Vagina (tissue), 2 donors: ENCODE measurements at regions not wholly inside any gene's neighbourhood (a gene's known extent, or its start where the extent isn't known, plus 50 kb on each side); places are given as distances from the start of the nearest gene placed in this dataset.

Experiments used
- DNase-seq, 2 donors: peaks; one replicate each; pipeline ENCODE4 v3.0.0-alpha.2; 2017; ENCODE audit errors: extremely low spot score in 2 of 2
- H3K27ac ChIP-seq: fragments of 200-600 bp; sonication (generic); one replicate; pipeline ENCODE4 v1.5.1; 2019
- H3K27me3 ChIP-seq: fragments of 200-600 bp; sonication (generic); one replicate; pipeline ENCODE4 v1.5.1; 2019
- H3K36me3 ChIP-seq, 2 donors: fragments of 200-600 bp; sonication (generic); one replicate each; pipeline ENCODE4 v1.5.1; 2017 to 2019
- H3K4me1 ChIP-seq: fragments of 200-600 bp; sonication (generic); one replicate; pipeline ENCODE4 v1.5.1; 2019
- H3K4me3 ChIP-seq, 2 donors: fragments of 200-600 bp; sonication (generic); 1 replicate in 1 of 2; 2 replicates in 1 of 2; pipeline ENCODE4 v1.5.1; 2016 to 2019
- H3K9me3 ChIP-seq: fragments of 200-600 bp; sonication (generic); one replicate; pipeline ENCODE4 v1.5.1; 2019
- CTCF ChIP-seq, 3 experiments: fragments of 450-650 bp in 2 of 3; fragments of 200-600 bp in 1 of 3; sonication (generic) in 1 of 3; IDR thresholded peaks; one replicate each; pipeline ENCODE4 v1.5.1; 2017 to 2019; ENCODE audit warnings: antibody characterized with exemption in 3 of 3, mild to moderate bottlenecking in 2 of 3, moderate library complexity in 2 of 3
- POLR2A ChIP-seq, 2 donors: fragments of 450-650 bp; IDR thresholded peaks; one replicate each; pipeline ENCODE4 v1.6.1; 2017; ENCODE audit warnings: antibody characterized with exemption in 2 of 2, mild to moderate bottlenecking in 2 of 2, moderate library complexity in 2 of 2
- POLR2AphosphoS5 ChIP-seq, 2 donors: sonication (generic); formaldehyde crosslinking; IDR thresholded peaks; one replicate each; pipeline ENCODE4 v1.9.0; 2017; ENCODE audit warnings: antibody characterized with exemption in 2 of 2, mild to moderate bottlenecking in 2 of 2, low read depth in 1 of 2; ENCODE audit not compliant: insufficient read depth in 1 of 2
- intact Hi-C: fragments of 100-400 bp; cut with DNase I; formaldehyde crosslinking; loops from one replicate; pipeline ENCODE4 v1.15.1; 2023

DNA sequence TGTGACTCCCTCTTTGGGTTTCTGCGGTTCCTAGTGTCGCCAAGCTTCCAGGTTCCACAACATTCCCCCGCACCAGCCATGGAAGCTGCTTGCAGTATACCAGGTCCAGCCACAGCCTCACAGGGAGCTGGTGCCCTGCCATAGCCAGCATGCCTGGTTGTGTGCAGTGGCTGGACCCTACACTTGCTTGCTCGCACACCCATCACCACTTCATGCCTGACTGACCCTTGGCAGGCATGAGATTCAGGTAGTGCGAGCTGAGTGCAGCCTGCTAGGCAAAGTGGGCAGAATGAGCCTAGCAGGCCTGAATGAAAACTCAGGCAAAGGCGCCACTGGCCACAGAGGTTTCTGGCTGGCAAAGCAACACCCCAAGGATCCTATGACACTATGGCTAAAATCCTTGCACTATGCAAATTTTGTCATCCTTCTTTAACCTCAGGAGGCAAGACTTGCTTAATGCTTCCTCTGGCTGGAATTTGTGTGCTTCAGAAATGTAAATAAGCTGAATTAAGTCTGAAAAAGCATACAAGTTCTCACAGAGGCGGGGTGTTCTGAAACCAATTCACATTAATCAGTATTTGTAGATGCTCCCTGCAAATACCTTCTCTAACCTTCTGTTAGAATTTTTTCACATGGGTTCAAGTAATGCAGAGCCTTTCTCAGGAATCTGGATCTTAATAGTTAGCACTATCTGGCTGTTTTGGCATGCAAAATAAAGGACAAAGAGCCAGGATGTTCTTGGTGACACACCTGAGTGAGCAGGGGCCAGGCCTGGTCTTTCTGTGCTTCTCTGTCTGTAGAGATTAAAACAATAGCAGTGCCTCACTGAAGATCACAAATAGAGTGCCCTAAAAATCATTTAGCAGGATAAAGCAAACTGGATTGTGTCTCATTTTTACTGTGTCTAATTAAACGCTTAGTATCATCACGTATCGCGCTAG lies 256.9 kb downstream of the GPATCH2 start:
- no peak overlapping the region for H3K4me3 ChIP-seq
- H3K27me3 ChIP-seq: no peaks in the 10 kb centered on the region
- H3K27ac ChIP-seq: no peak overlapping the region
- intact Hi-C loops: no loop called here
- H3K4me1 ChIP-seq: no peaks in the 10 kb centered on the region
- DNase-seq: no peak
- no peak for TF ChIP-seq POLR2AphosphoS5 (IDR thresholded peaks at IDR 0.05; ENCODE audit: insufficient read depth in 1 of 2, low read depth in 1 of 2)
- no peak for TF ChIP-seq CTCF (IDR thresholded peaks at IDR 0.05)
- no peak for TF ChIP-seq POLR2A (IDR thresholded peaks at IDR 0.05)
- no peaks in the 10 kb centered on the region for H3K9me3 ChIP-seq
- H3K36me3 ChIP-seq: no peaks in the 10 kb centered on the region

DNA sequence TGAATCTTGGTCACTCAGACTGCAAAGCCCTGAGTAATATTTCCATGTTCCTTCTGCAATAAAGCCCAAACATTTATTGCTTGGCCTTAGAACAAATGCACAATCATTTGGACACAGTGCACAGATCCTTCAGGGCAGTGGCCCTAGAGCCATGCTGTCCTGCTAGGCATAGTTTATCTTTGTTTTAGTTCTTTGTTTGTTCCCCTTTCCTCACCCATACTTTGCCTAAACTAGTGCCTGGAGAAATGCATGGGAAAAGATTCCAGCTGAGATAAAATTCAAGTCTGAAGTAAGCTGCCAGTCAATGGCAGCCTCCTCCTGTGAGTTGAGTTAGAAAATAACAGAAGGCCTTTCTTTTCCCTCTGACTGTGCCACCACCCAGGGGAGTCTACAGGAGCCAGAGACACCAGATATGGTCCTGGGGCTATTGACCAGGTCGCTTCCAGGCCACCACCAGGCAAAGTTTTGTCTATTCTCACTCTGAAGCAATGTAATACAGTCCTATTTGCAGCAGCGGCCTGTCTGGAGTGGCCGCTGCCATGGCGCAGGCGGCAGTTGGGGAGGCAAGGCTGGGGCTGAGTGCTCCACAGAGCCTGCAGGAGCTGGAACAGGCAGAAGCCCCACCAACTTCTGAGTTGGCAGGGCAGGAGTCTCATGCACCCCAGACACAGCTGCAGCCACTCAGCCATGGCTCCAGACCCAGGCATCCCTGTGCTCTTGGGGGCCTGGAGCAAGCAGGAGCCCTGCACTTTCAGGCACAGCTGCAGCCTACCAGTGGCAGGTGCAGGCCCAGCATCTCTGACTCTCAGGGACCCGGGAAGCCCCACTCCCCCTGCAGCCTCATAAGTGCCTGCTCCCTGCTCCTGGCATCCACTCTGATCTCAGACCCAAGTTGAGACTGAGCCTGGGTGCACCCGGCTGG lies 258.6 kb downstream of the GPATCH2 start:
- Histone ChIP-seq H3K27ac (no peak overlapping the region), H3K27me3 (no peaks in the 10 kb centered on the region), H3K4me3 (no peak overlapping the region), H3K9me3 (no peaks in the 10 kb centered on the region), H3K4me1 (no peaks in the 10 kb centered on the region), H3K36me3 (no peaks in the 10 kb centered on the region)
- TF ChIP-seq CTCF (IDR thresholded peaks at IDR 0.05): no peak
- no peak for TF ChIP-seq POLR2A (IDR thresholded peaks at IDR 0.05)
- no peak for TF ChIP-seq POLR2AphosphoS5 (IDR thresholded peaks at IDR 0.05; ENCODE audit: insufficient read depth in 1 of 2, low read depth in 1 of 2)
- no peak for DNase-seq
- intact Hi-C loops: no loop called here

- no peak for DNase-seq
- Histone ChIP-seq H3K4me1 (no peaks in the 10 kb centered on the region), H3K4me3 (no peak overlapping the region), H3K9me3 (no peaks in the 10 kb centered on the region), H3K36me3 (no peaks in the 10 kb centered on the region), H3K27me3 (no peaks in the 10 kb centered on the region), H3K27ac (no peak overlapping the region)
- no peak for TF ChIP-seq POLR2AphosphoS5 (IDR thresholded peaks at IDR 0.05; ENCODE audit: insufficient read depth in 1 of 2, low read depth in 1 of 2)
- no peak for TF ChIP-seq POLR2A (IDR thresholded peaks at IDR 0.05)
- no peak for TF ChIP-seq CTCF (IDR thresholded peaks at IDR 0.05)
- intact Hi-C loops: no loop called here
Measured at GRCh38 chr1:217370757-217371156, 260.1 kb downstream of the GPATCH2 start.

DNA sequence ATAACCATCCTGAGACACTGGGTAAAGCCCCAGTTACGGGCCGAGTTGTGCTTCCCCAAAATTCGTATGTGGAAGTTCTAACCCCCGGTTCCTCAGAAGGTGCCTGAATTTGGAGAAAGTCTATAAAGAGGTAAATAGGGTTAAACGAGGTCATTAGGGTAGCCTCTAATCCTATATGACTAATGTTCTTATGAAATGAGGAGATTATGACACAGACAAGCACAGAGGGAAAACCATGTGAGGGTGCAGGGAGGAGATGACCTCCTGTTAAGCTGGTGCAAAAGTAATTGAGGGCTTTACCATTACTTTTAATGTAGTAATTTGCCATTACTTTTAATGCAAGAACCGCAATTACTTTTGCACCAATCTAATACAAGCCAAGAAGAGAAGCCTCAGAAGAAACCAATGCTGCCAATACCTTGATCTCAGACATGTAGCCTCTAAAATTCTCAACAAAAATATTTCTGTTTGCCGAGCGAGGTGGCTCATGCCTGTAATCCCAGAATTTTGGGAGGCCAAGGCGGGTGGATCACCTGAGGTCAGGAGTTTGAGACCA lies 260.8 kb downstream of the GPATCH2 start:
- intact Hi-C loops: no loop called here
- Histone ChIP-seq H3K9me3 (no peaks in the 10 kb centered on the region), H3K27me3 (no peaks in the 10 kb centered on the region), H3K27ac (no peak overlapping the region), H3K4me3 (no peak overlapping the region), H3K36me3 (no peaks in the 10 kb centered on the region), H3K4me1 (no peaks in the 10 kb centered on the region)
- TF ChIP-seq POLR2A (IDR thresholded peaks at IDR 0.05) (no peak), POLR2AphosphoS5 (IDR thresholded peaks at IDR 0.05; ENCODE audit: insufficient read depth in 1 of 2, low read depth in 1 of 2) (no peak), CTCF (IDR thresholded peaks at IDR 0.05) (no peak)
- no peak for DNase-seq
